Fibroblast of lung (primary cell): ENCODE measurements at regions not wholly inside any gene's neighbourhood (a gene's known extent, or its start where the extent isn't known, plus 50 kb on each side); places are given as distances from the start of the nearest gene placed in this dataset.
A peak's percentile ranks its signal among the peaks of the same experiment; 100 is the strongest.
"Not testable (repeated sequence)": the region's sequence is repeated elsewhere in the genome, so short reads cannot be mapped to it uniquely, and the experiment has no call there.

ENCODE experiments used
- DNase-seq, 2 donors: peaks; one replicate each; pipeline versions ENCODE4 v3.0.0 to v3.0.0-alpha.2; 2010; ENCODE audit warnings: low read depth in 2 of 2
- H2AFZ ChIP-seq: 2 replicates; pipeline ENCODE4 v1.5.1; 2012; ENCODE audit warnings: low read length, control low read depth, inconsistent platforms
- H3K27ac ChIP-seq: 2 replicates; pipeline ENCODE4 v1.5.1; 2011; ENCODE audit warnings: low read length, control low read depth; ENCODE audit not compliant: insufficient read depth
- H3K27me3 ChIP-seq: 2 replicates; pipeline ENCODE4 v1.5.1; 2011; ENCODE audit warnings: mild to moderate bottlenecking, low read length; ENCODE audit not compliant: control insufficient read depth, insufficient read depth
- H3K36me3 ChIP-seq: 2 replicates; pipeline ENCODE4 v1.5.1; 2011; ENCODE audit warnings: low read length; ENCODE audit not compliant: control insufficient read depth, insufficient read depth
- H3K4me1 ChIP-seq: 2 replicates; pipeline ENCODE4 v1.5.1; 2011; ENCODE audit warnings: low read length; ENCODE audit not compliant: control insufficient read depth, insufficient read depth; ENCODE audit errors: extremely low read depth
- H3K4me2 ChIP-seq: 2 replicates; pipeline ENCODE4 v1.5.1; 2011; ENCODE audit warnings: low read length, control low read depth; ENCODE audit not compliant: insufficient read depth; ENCODE audit errors: extremely low read depth
- H3K4me3 ChIP-seq, 4 experiments: fragments of 200-600 bp in 1 of 4; sonication (generic) in 1 of 4; replicated peaks in 1 of 4; 2 replicates each; pipeline ENCODE4 v1.5.1; 2011 to 2016; ENCODE audit warnings: low read length in 4 of 4, low read depth in 3 of 4, mild to moderate bottlenecking in 3 of 4, control low read depth in 2 of 4, inconsistent platforms in 1 of 4, mixed read lengths in 1 of 4; ENCODE audit not compliant: insufficient read depth in 1 of 4; ENCODE audit errors: control extremely low read depth in 1 of 4
- H3K79me2 ChIP-seq: 2 replicates; pipeline ENCODE4 v1.5.1; 2012; ENCODE audit warnings: mild to moderate bottlenecking, low read length, inconsistent platforms; ENCODE audit not compliant: control insufficient read depth, insufficient read depth
- H3K9ac ChIP-seq: 2 replicates; pipeline ENCODE4 v1.5.1; 2011; ENCODE audit warnings: mild to moderate bottlenecking, low read length, control low read depth; ENCODE audit not compliant: insufficient read depth
- H3K9me3 ChIP-seq: 2 replicates; pipeline ENCODE4 v1.5.1; 2012; ENCODE audit warnings: low read depth, low read length; ENCODE audit not compliant: control insufficient read depth, insufficient read depth
- H4K20me1 ChIP-seq: 2 replicates; pipeline ENCODE4 v1.5.1; 2011; ENCODE audit warnings: low read length; ENCODE audit not compliant: control insufficient read depth, insufficient read depth; ENCODE audit errors: extremely low read depth
- EZH2 ChIP-seq: IDR thresholded peaks from 2 replicates; pipeline ENCODE4 v1.5.1; 2012; ENCODE audit warnings: low read length, control low read depth, mild to moderate bottlenecking; ENCODE audit errors: missing control alignments
- TF ChIP-seq, protein P1 (sequence below), 2 donors: IDR thresholded peaks in 1 of 2; conservative IDR thresholded peaks in 1 of 2; 1 replicate in 1 of 2; 2 replicates in 1 of 2; pipeline ENCODE4 v1.5.1; 2011 to 2012; ENCODE audit warnings: low read length in 2 of 2, control low read depth in 1 of 2, inconsistent platforms in 1 of 2, low read depth in 1 of 2, mild to moderate bottlenecking in 1 of 2

GRCh38 chr16:64083428-64084129 is 1038.3 kb downstream of the CDH11 start:
- Histone ChIP-seq H3K4me3 (no peak overlapping the region), H4K20me1 (no peaks in the 10 kb centered on the region), H3K4me2 (no peak overlapping the region), H3K27me3 (no peaks in the 10 kb centered on the region), H3K36me3 (no peaks in the 10 kb centered on the region), H2AFZ (no peak overlapping the region), H3K79me2 (no peaks in the 10 kb centered on the region), H3K9ac (no peak overlapping the region), H3K9me3 (no peaks in the 10 kb centered on the region), H3K27ac (no peak overlapping the region), H3K4me1 (no peaks in the 10 kb centered on the region)
- DNase-seq = no peak
- TF ChIP-seq, protein P1, sequence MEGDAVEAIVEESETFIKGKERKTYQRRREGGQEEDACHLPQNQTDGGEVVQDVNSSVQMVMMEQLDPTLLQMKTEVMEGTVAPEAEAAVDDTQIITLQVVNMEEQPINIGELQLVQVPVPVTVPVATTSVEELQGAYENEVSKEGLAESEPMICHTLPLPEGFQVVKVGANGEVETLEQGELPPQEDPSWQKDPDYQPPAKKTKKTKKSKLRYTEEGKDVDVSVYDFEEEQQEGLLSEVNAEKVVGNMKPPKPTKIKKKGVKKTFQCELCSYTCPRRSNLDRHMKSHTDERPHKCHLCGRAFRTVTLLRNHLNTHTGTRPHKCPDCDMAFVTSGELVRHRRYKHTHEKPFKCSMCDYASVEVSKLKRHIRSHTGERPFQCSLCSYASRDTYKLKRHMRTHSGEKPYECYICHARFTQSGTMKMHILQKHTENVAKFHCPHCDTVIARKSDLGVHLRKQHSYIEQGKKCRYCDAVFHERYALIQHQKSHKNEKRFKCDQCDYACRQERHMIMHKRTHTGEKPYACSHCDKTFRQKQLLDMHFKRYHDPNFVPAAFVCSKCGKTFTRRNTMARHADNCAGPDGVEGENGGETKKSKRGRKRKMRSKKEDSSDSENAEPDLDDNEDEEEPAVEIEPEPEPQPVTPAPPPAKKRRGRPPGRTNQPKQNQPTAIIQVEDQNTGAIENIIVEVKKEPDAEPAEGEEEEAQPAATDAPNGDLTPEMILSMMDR (conservative IDR thresholded peaks at IDR 0.05 in 1 of 2, IDR thresholded peaks at IDR 0.05 in 1 of 2; ENCODE audit: low read depth in 1 of 2, low read length in 2 of 2) = no peak
- no peak for TF ChIP-seq EZH2

GRCh38 chr16:64077242-64077641 is 1044.6 kb downstream of the CDH11 start:
- Histone ChIP-seq H3K79me2 (no peaks in the 10 kb centered on the region), H2AFZ (no peak overlapping the region), H3K36me3 (no peaks in the 10 kb centered on the region), H3K27ac (no peak overlapping the region), H3K4me2 (no peak overlapping the region), H4K20me1 (no peaks in the 10 kb centered on the region), H3K4me3 (no peak overlapping the region), H3K27me3 (no peaks in the 10 kb centered on the region), H3K9ac (no peak overlapping the region), H3K9me3 (no peaks in the 10 kb centered on the region), H3K4me1 (no peaks in the 10 kb centered on the region)
- no peak for DNase-seq
- no peak for TF ChIP-seq EZH2
- TF ChIP-seq, protein P1 (conservative IDR thresholded peaks at IDR 0.05 in 1 of 2, IDR thresholded peaks at IDR 0.05 in 1 of 2; ENCODE audit: low read depth in 1 of 2, low read length in 2 of 2) = no peak

GRCh38 chr16:64074706-64075105 is 1047.2 kb downstream of the CDH11 start:
- H3K4me1 ChIP-seq = no peaks in the 10 kb centered on the region
- H3K36me3 ChIP-seq = no peaks in the 10 kb centered on the region
- TF ChIP-seq, protein P1 (conservative IDR thresholded peaks at IDR 0.05 in 1 of 2, IDR thresholded peaks at IDR 0.05 in 1 of 2; ENCODE audit: low read depth in 1 of 2, low read length in 2 of 2) = no peak
- no peak for TF ChIP-seq EZH2
- H2AFZ ChIP-seq = no peak overlapping the region
- no peaks in the 10 kb centered on the region for H3K9me3 ChIP-seq
- no peak overlapping the region for H3K4me2 ChIP-seq
- no peak overlapping the region for H3K27ac ChIP-seq
- no peak overlapping the region for H3K4me3 ChIP-seq
- no peak overlapping the region for H3K9ac ChIP-seq
- H4K20me1 ChIP-seq = no peaks in the 10 kb centered on the region
- no peaks in the 10 kb centered on the region for H3K79me2 ChIP-seq
- DNase-seq = peak in 1 of 2 donors; percentile 15
- H3K27me3 ChIP-seq = no peaks in the 10 kb centered on the region

GRCh38 chr16:64072131-64072730 is 1049.6 kb downstream of the CDH11 start:
- not testable (repeated sequence) for H3K27ac ChIP-seq, H3K36me3 ChIP-seq, H3K4me3 ChIP-seq, H3K79me2 ChIP-seq, H3K4me2 ChIP-seq, H3K9ac ChIP-seq, H3K4me1 ChIP-seq, DNase-seq, H3K9me3 ChIP-seq, H3K27me3 ChIP-seq, H4K20me1 ChIP-seq, H2AFZ ChIP-seq
